ENCODE measurements at regions not wholly inside any gene's neighbourhood (a gene's known extent, or its start where the extent isn't known, plus 50 kb on each side); places are given as distances from the start of the nearest gene placed in this dataset.
"Not testable (repeated sequence)": the region's sequence is repeated elsewhere in the genome, so short reads cannot be mapped to it uniquely, and the experiment has no call there.

- not testable (repeated sequence) for TF ChIP-seq CTCF, POLR2A (IDR thresholded peaks at IDR 0.05)
Observed at GRCh38 chr16:16507041-16507440, 128.1 kb downstream of the NPIPA7 start.
